ENCODE measurements at regions not wholly inside any gene's neighbourhood (a gene's known extent, or its start where the extent isn't known, plus 50 kb on each side); places are given as distances from the start of the nearest gene placed in this dataset.
A peak's percentile ranks its signal among the peaks of the same experiment; 100 is the strongest.
"Not testable (repeated sequence)": the region's sequence is repeated elsewhere in the genome, so short reads cannot be mapped to it uniquely, and the experiment has no call there.

DNA sequence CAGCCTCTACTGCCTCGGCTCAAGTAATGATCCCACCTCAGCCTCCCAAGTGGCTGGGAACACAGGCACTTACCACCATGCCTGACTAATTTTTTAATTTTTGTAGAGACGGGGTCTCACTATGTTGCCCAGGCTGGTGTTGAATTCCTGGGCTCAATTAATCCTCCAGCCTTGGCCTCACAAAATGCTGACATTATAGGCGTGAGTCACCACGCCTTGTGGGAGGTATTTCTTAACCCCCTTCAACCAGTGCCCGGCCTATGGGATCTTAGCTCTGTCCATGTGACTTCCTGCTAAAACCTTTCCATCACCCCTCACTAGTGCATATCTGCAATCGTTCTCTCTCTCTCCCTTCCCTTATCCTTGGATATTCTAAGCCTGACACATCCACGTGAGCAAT is 86.4 kb downstream of the FOXD2 start:
- intact Hi-C loops (cut with DNase I, micrococcal nuclease) = loop anchor here in 1 of 2 experiments (10.0 kb wide), 1 partner anchor 201 kb away; no protein-coding TSS in a partner anchor
- ATAC-seq (no peak), DNase-seq (no peak)
- POLR2A ChIA-PET = no interaction called here
- Mint-ChIP-seq H3K27ac (no peak overlapping the region), H3K4me3 (no peak overlapping the region), H3K36me3 (ENCODE audit: low read depth) (no peaks in the 10 kb centered on the region), H3K27me3 (peaks cover 59% of the 10 kb centered on the region), H3K9me3 (ENCODE audit: low read depth) (peaks cover 6% of the 10 kb centered on the region), H3K4me1 (no peaks in the 10 kb centered on the region)
- CTCF ChIA-PET = no interaction called here

DNA sequence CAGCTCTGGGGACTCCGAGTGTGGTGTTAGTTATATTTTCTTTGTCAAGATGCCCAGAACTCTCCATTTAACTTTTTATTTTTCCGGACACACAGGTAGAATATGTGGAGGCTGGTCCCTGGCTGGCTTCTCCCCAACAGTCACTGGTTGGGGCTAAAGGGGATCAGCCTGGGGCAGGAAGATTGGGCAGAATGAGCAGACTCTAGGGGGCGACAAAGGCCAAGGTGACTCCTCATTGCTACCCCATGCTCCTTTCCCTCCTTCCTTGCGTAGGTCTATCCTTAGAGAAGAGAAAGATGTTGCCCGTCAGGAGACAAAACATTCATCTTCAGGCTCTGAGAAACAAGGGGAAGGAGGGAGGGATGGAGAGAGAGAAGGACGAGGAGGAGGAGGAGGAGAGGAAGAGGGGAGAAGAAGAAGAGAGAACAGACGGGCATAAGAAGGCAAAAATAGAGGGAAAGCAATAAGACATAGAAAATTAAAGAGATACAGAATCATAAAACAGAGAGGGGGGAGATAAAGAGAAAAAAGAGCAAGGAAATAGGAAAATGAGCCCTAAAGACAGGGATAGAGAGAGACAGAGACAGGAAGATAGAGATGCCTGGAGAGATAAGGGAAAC is 89.9 kb downstream of the FOXD2 start:
- H3K9me3 Mint-ChIP-seq (ENCODE audit: low read depth) = peaks cover 13% of the 10 kb centered on the region
- H3K27me3 Mint-ChIP-seq = peaks cover 66% of the 10 kb centered on the region
- DNase-seq = peak; percentile 35
- no peak for ATAC-seq
- no peaks in the 10 kb centered on the region for H3K36me3 Mint-ChIP-seq (ENCODE audit: low read depth)
- H3K4me3 Mint-ChIP-seq = no peak overlapping the region
- no peaks in the 10 kb centered on the region for H3K4me1 Mint-ChIP-seq
- intact Hi-C loops (cut with DNase I, micrococcal nuclease) = loop anchor here (2.0 to 10.0 kb wide), 3 partner anchors 183 to 200 kb away; no protein-coding TSS in a partner anchor
- ChIA-PET POLR2A (no interaction called here), CTCF (interaction anchor here (0.6 to 1.5 kb wide), 2 partner anchors 20 to 33 kb away, joined by 3 to 4 read pairs; no protein-coding TSS in a partner anchor)
- no peak overlapping the region for H3K27ac Mint-ChIP-seq

DNA sequence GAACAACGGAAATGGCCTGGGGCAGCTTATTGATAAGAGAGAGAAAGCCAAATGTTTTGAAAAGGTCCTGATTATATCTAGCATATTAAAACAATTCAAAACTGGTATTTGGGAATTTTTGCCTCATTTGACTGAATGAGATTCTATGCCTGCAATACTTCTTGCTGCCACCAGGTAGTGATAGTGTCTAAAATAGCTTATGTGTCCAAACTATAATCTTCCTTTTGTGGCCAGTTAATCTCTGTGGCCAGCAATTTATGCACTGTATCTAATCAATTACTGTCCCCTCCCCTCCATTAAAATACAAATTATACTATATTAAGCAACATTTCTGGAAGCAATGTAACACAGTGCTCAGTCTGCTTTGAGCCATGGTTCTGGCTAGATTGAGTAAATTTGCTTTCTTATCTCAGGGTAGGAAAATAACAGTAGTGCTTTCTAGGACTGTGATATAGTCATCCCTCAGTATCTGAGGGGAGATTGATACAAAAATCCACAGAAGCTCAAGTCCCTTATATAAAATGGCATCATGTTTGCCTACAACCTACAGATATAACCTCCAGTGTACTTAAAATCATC is 91.8 kb downstream of the FOXD2 start:
- no peak overlapping the region for H3K4me3 Mint-ChIP-seq
- H3K27me3 Mint-ChIP-seq = peaks cover 62% of the 10 kb centered on the region
- DNase-seq (no peak), ATAC-seq (no peak)
- POLR2A ChIA-PET = no interaction called here
- no peaks in the 10 kb centered on the region for H3K36me3 Mint-ChIP-seq (ENCODE audit: low read depth)
- CTCF ChIA-PET = interaction anchor here (0.7 to 2.3 kb wide), 9 partner anchors 12 to 1673 kb away, joined by 3 to 6 read pairs (median 4); partner anchors contain the start of gene FOXD2
- peaks cover 2% of the 10 kb centered on the region for H3K4me1 Mint-ChIP-seq
- H3K27ac Mint-ChIP-seq = no peak overlapping the region
- peaks cover 13% of the 10 kb centered on the region for H3K9me3 Mint-ChIP-seq (ENCODE audit: low read depth)
- intact Hi-C loops (cut with DNase I, micrococcal nuclease) = loop anchor here (2.0 to 10.0 kb wide), 3 partner anchors 181 to 198 kb away; no protein-coding TSS in a partner anchor

DNA sequence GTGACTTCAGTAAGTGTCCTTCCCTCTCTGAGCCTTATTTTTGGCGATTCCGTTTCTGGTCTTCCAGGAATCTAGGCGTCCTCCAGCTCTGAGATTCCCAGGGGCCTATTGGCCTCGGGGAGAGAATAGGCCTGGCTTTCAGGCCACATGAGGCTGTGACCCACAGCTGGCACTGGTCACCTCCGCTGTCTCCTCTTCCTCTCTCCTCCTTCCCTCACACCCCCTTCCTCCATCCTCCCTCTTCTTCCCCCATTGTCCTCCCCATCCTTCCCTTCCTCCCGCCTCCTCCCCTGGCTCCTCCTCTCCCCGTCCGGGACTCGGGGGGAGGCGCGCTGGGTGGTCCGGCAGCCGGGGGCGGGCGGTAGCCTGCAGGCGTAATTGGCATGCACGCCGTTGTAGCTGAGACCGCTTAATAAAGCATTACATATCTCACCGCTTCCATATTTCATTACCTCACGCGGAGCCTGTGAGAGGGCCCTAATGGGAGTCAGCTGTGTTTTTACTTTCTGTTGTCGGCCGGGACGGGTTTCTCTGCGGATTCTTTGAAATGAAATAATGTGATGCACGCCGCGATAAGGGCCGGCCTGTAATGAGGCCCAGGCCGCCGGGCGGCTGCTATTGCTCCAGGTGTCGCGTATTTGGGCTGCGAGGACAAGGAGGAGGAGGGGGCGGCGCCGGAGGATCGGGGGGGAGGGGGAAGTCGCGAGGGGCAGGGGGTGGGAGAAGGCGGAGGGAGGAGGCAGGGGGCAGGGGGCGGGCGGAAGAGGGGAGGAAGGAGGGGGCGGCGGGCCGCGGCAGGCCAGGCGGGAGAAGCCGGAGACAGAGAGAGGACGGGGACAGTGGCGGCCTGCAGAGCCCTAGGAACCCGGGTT is 95.3 kb downstream of the FOXD2 start:
- Mint-ChIP-seq H3K9me3 (ENCODE audit: low read depth) (peaks cover 8% of the 10 kb centered on the region), H3K4me1 (peaks cover 2% of the 10 kb centered on the region), H3K36me3 (ENCODE audit: low read depth) (no peaks in the 10 kb centered on the region), H3K27me3 (peaks cover 47% of the 10 kb centered on the region), H3K27ac (no peak overlapping the region), H3K4me3 (peak overlapping the region; percentile 26)
- peak; percentile 19 for DNase-seq
- ChIA-PET POLR2A (interaction anchor here (0.6 kb wide), 1 partner anchor 37 kb away, joined by 3 read pairs; no protein-coding TSS in a partner anchor), CTCF (interaction anchor here (0.6 kb wide), 2 partner anchors 194 to 1090 kb away, joined by 3 to 4 read pairs; no protein-coding TSS in a partner anchor)
- ATAC-seq = peak; percentile 26
- intact Hi-C loops (cut with DNase I, micrococcal nuclease) = no loop called here

DNA sequence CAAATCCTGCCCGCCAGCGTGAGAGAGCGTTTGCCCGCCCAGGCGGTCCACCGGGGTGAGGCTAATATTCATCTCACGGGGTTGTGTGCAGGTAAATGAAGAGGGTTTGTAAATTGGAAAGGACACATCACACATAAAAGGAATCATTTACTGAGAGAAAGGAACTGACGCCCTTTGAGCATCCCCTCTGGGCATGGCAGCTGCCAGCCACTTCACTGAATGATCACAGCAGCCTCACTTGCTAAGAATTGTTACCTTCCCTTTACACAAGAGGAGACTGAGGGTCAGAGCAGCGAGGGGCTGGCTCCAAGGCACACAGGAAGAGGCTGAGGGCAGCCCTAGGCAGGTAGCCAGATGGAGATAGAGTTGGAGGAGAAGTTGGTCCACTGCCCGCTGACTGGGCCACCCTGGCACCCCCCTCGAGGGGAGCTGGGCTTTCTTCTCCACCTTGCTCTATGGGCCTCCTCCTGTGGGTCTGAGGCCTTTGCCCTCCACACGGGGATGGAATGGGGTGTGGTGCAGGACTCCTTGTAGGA is 96.0 kb downstream of the FOXD2 start:
- H3K36me3 Mint-ChIP-seq (ENCODE audit: low read depth) = no peaks in the 10 kb centered on the region
- peaks cover 8% of the 10 kb centered on the region for H3K9me3 Mint-ChIP-seq (ENCODE audit: low read depth)
- H3K27ac Mint-ChIP-seq = no peak overlapping the region
- peaks cover 2% of the 10 kb centered on the region for H3K4me1 Mint-ChIP-seq
- H3K27me3 Mint-ChIP-seq = peaks cover 49% of the 10 kb centered on the region
- CTCF ChIA-PET = interaction anchor here (0.6 kb wide), 1 partner anchor 49 kb away, joined by 3 read pairs; no protein-coding TSS in a partner anchor
- POLR2A ChIA-PET = no interaction called here
- intact Hi-C loops (cut with DNase I, micrococcal nuclease) = no loop called here
- no peak for ATAC-seq
- H3K4me3 Mint-ChIP-seq = no peak overlapping the region
- DNase-seq = no peak

DNA sequence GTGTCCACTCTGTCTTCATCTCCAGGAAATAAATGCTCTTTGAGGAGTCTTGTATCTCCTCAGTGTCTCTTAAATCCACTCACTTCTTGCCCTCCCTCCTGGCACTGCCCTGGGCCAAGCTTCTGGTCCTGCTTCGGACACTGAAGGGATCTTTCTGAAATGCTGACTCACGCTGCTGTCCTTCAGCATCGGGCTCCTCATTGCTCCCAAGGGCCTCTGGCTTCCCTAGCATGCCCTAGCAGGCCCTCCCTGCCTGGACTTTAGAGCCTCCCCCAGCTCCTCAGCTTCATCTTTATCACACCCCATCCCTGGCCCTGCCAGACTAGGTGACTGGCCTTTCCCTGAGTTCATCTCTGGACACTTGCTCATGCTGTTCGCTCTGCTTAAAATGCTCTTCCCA is 96.6 kb downstream of the FOXD2 start:
- peaks cover 49% of the 10 kb centered on the region for H3K27me3 Mint-ChIP-seq
- ChIA-PET CTCF (interaction anchor here (0.6 kb wide), 1 partner anchor 48 kb away, joined by 3 read pairs; no protein-coding TSS in a partner anchor), POLR2A (no interaction called here)

DNA sequence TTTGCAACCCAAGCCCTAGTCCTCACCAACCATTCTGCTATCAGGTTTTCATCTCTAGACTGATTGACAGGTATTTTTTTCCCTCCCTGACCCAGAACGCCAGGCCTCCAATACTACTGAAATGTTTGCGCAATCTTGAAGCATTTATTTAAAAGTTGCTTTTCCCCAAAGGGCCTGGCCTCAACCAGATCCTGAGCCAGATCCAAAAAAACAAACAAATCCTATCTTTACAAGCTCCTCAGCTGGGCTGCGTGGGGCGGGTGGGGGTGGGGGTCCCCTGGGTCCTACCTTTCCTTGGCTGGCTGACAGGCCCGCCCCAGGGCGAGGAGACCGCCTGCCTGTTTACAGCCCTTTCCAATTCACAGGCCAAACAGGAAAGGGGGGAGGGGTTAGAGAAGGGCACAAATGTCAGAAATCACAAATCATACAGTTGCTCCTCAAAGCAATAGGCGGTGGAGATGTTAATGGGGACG is 98.8 kb downstream of the FOXD2 start:
- ATAC-seq = no peak
- POLR2A ChIA-PET = no interaction called here
- no peaks in the 10 kb centered on the region for H3K36me3 Mint-ChIP-seq (ENCODE audit: low read depth)

More for the DNA sequence above, 96.6 kb downstream of the FOXD2 start:
- no peak for DNase-seq
- intact Hi-C loops (cut with DNase I, micrococcal nuclease) = no loop called here
- peaks cover 6% of the 10 kb centered on the region for H3K9me3 Mint-ChIP-seq (ENCODE audit: low read depth)
- ATAC-seq = no peak
- H3K27ac Mint-ChIP-seq = no peak overlapping the region
- H3K4me1 Mint-ChIP-seq = peaks cover 2% of the 10 kb centered on the region
- no peak overlapping the region for H3K4me3 Mint-ChIP-seq
- H3K36me3 Mint-ChIP-seq (ENCODE audit: low read depth) = no peaks in the 10 kb centered on the region

DNA sequence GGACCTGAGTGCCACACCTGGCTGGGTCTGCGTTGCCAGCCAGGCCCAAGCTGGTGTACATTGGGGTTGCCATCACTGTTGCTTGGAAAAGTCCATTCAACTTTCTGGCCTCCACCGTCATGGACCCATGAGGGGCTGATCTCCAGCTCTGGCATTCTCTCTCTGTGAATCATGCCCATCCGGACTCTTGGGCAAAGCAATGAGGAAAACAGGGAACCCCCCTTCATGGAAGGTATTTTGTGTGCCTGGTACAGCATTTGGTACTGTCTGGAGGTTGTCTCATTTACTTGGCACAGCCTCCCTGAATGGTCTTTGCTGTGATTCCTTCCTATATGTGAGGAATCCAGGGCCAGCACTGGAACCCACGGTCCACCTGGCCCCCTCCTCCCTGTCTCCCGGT is 99.4 kb downstream of the FOXD2 start:
- ChIA-PET CTCF (interaction anchor here (0.7 kb wide), 1 partner anchor 104 kb away, joined by 5 read pairs; no protein-coding TSS in a partner anchor), POLR2A (no interaction called here)
- H3K9me3 Mint-ChIP-seq (ENCODE audit: low read depth) = peaks cover 3% of the 10 kb centered on the region
- H3K4me1 Mint-ChIP-seq = peaks cover 2% of the 10 kb centered on the region
- H3K4me3 Mint-ChIP-seq = no peak overlapping the region
- peaks cover 46% of the 10 kb centered on the region for H3K27me3 Mint-ChIP-seq
- intact Hi-C loops (cut with DNase I, micrococcal nuclease) = no loop called here
- no peak overlapping the region for H3K27ac Mint-ChIP-seq
- DNase-seq (no peak), ATAC-seq (no peak)
- no peaks in the 10 kb centered on the region for H3K36me3 Mint-ChIP-seq (ENCODE audit: low read depth)

More for the DNA sequence above, 98.8 kb downstream of the FOXD2 start:
- intact Hi-C loops (cut with DNase I, micrococcal nuclease) = no loop called here
- H3K27ac Mint-ChIP-seq = no peak overlapping the region
- H3K4me1 Mint-ChIP-seq = peaks cover 2% of the 10 kb centered on the region
- DNase-seq = no peak
- no peak overlapping the region for H3K4me3 Mint-ChIP-seq
- H3K27me3 Mint-ChIP-seq = peaks cover 44% of the 10 kb centered on the region
- no peaks in the 10 kb centered on the region for H3K9me3 Mint-ChIP-seq (ENCODE audit: low read depth)
- CTCF ChIA-PET = no interaction called here

DNA sequence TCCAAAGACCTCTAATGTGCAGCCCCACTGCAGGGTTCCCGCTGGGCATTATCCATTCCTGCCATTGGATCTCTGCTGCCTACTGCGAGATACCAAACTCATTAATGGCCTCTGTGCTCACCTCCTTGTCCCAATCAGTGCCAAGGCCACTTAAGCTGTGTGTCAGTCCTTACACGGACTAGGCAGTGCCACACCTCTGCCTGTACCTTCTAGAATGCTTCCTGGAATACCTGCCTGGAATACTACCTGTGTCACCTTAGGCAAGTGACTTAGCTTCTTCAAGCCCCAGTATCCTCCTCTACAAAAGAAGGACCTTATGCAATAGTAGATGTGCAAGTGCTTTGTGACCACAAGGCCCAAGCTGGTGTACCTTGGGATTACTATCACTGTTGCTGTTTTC is 100.1 kb downstream of the FOXD2 start:
- no peak overlapping the region for H3K4me3 Mint-ChIP-seq
- no peak overlapping the region for H3K27ac Mint-ChIP-seq
- no peak for ATAC-seq
- peaks cover 45% of the 10 kb centered on the region for H3K27me3 Mint-ChIP-seq
- intact Hi-C loops (cut with DNase I, micrococcal nuclease) = no loop called here
- ChIA-PET CTCF (interaction anchor here (2.0 kb wide), 1 partner anchor 188 kb away, joined by 7 read pairs; no protein-coding TSS in a partner anchor), POLR2A (no interaction called here)
- peaks cover 3% of the 10 kb centered on the region for H3K9me3 Mint-ChIP-seq (ENCODE audit: low read depth)
- no peaks in the 10 kb centered on the region for H3K36me3 Mint-ChIP-seq (ENCODE audit: low read depth)
- peaks cover 2% of the 10 kb centered on the region for H3K4me1 Mint-ChIP-seq
- DNase-seq = no peak

DNA sequence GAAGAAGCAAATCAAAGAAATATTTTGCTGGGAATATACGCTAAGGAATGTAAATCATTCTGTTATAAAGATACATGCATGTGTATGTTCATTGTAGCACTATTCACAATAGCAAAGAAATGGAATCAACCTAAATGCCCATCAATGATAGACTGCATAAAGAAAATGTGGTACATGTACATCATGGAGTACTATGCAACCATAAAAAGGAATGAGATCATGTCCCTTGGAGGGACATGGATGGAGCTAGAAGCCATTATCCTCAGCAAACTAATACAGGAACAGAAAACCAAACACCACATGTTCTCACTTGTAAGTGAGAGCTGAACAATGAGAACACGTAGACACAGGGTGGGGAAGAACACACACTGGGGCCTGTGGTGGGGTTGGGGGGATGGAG is 100.7 kb downstream of the FOXD2 start:
- CTCF ChIA-PET = interaction anchor here (2.0 kb wide), 1 partner anchor 188 kb away, joined by 7 read pairs; no protein-coding TSS in a partner anchor
- POLR2A ChIA-PET; ATAC-seq; H3K36me3 Mint-ChIP-seq (ENCODE audit: low read depth); H3K4me3 Mint-ChIP-seq; H3K27ac Mint-ChIP-seq; intact Hi-C loops (cut with DNase I, micrococcal nuclease); H3K9me3 Mint-ChIP-seq (ENCODE audit: low read depth); DNase-seq; H3K4me1 Mint-ChIP-seq: not testable (repeated sequence)
- H3K27me3 Mint-ChIP-seq = peaks cover 45% of the 10 kb centered on the region

DNA sequence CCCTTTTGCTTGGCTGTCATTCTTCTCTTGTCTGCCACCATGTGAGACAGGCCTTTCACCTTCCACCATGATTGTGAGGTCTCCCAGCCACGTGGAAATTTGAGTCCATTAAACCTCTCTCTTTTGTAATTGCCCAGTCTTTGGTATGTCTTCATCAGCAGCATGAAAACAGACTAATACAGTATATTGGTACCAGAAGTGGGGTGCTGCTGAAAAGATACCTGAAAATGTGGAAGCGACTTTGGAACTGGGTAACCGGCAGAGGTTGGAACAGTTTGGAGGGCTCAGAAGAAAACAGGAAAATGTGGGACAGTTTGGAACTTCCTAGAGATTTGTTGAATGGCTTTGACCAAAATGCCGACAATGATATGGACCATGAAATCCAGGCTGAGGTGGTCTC is 103.9 kb downstream of the FOXD2 start:
- ATAC-seq; H3K4me1 Mint-ChIP-seq; POLR2A ChIA-PET; H3K27ac Mint-ChIP-seq; H3K9me3 Mint-ChIP-seq (ENCODE audit: low read depth); DNase-seq; CTCF ChIA-PET; H3K36me3 Mint-ChIP-seq (ENCODE audit: low read depth); H3K4me3 Mint-ChIP-seq; intact Hi-C loops (cut with DNase I, micrococcal nuclease): not testable (repeated sequence)
- H3K27me3 Mint-ChIP-seq = peaks cover 33% of the 10 kb centered on the region

Data from activated CD4-positive, alpha-beta T cell treated with anti-CD3 and anti-CD28 coated beads for 36 hours (primary cell).